CD4-positive, CD25-positive, alpha-beta regulatory T cell (primary cell): ENCODE measurements at regions not wholly inside any gene's neighbourhood (a gene's known extent, or its start where the extent isn't known, plus 50 kb on each side); places are given as distances from the start of the nearest gene placed in this dataset.
"Not testable (repeated sequence)": the region's sequence is repeated elsewhere in the genome, so short reads cannot be mapped to it uniquely, and the experiment has no call there.

Experiments
- ATAC-seq, 2 donors: fragments of 150-1000 bp; cut with Tn5 transposase; one replicate each; pipeline ENCODE4 v1.10.0; 2021; ENCODE audit warnings: low read depth in 2 of 2, moderate number of reproducible peaks in 2 of 2, moderate library complexity in 1 of 2
- DNase-seq, 3 donors: peaks; one replicate each; pipeline versions ENCODE4 v3.0.0 to v3.0.0-alpha.2; 2012 to 2022; ENCODE audit warnings: mixed read lengths in 1 of 3
- H3K27ac ChIP-seq: one replicate; pipeline ENCODE4 v1.7.0; 2013; ENCODE audit warnings: mild to moderate bottlenecking, low read length; ENCODE audit not compliant: insufficient read depth, poor library complexity, severe bottlenecking
- H3K27me3 ChIP-seq: one replicate; pipeline ENCODE4 v1.7.0; 2013; ENCODE audit warnings: low read length; ENCODE audit not compliant: control insufficient read depth, insufficient read depth
- H3K36me3 ChIP-seq: one replicate; pipeline ENCODE4 v1.7.0; 2013; ENCODE audit warnings: mild to moderate bottlenecking, low read length, moderate library complexity; ENCODE audit not compliant: control insufficient read depth, insufficient read depth
- H3K4me1 ChIP-seq: 2 replicates; pipeline ENCODE4 v1.7.0; 2013; ENCODE audit warnings: mild to moderate bottlenecking, low read length; ENCODE audit not compliant: insufficient read depth, control insufficient read depth, poor library complexity, severe bottlenecking
- H3K4me3 ChIP-seq: one replicate; pipeline ENCODE4 v1.7.0; 2013; ENCODE audit warnings: low read depth, mild to moderate bottlenecking, low read length, moderate library complexity
- H3K9me3 ChIP-seq, 2 experiments: 1 replicate in 1 of 2; 2 replicates in 1 of 2; pipeline ENCODE4 v1.7.0; 2013; ENCODE audit warnings: low read length in 2 of 2, mild to moderate bottlenecking in 1 of 2, moderate library complexity in 1 of 2; ENCODE audit not compliant: control insufficient read depth in 2 of 2
- H3K27ac Mint-ChIP-seq, 3 donors: one replicate each; pipeline ENCODE4 v1.8.0; 2020 to 2022; ENCODE audit warnings: mild to moderate bottlenecking in 3 of 3, mixed read lengths in 3 of 3, moderate library complexity in 2 of 3
- H3K27me3 Mint-ChIP-seq: one replicate; pipeline ENCODE4 v1.8.0; 2022; ENCODE audit warnings: mild to moderate bottlenecking, mixed read lengths
- H3K36me3 Mint-ChIP-seq: one replicate; pipeline ENCODE4 v1.8.0; 2020; ENCODE audit warnings: mixed read lengths
- H3K4me1 Mint-ChIP-seq, 4 donors: one replicate each; pipeline ENCODE4 v1.8.0; 2020 to 2022; ENCODE audit warnings: mixed read lengths in 4 of 4, mild to moderate bottlenecking in 1 of 4
- H3K4me3 Mint-ChIP-seq, 4 donors: one replicate each; pipeline ENCODE4 v1.8.0; 2020 to 2022; ENCODE audit warnings: mild to moderate bottlenecking in 4 of 4, mixed read lengths in 4 of 4, moderate library complexity in 3 of 4
- H3K9me3 Mint-ChIP-seq, 7 donors: one replicate each; pipeline ENCODE4 v1.8.0; 2020 to 2022; ENCODE audit warnings: mixed read lengths in 7 of 7, mild to moderate bottlenecking in 3 of 7, moderate library complexity in 2 of 7

- no peaks in the 10 kb centered on the region for H3K27me3 Mint-ChIP-seq
- H3K9me3 Mint-ChIP-seq = peaks cover 0 to 12% (median 2%) of the 10 kb centered on the region in 7 donors
- no peaks in the 10 kb centered on the region for H3K36me3 Mint-ChIP-seq
- Histone ChIP-seq H3K36me3 (no peaks in the 10 kb centered on the region), H3K27ac (no peak overlapping the region), H3K27me3 (no peaks in the 10 kb centered on the region), H3K9me3 (peaks cover 0 to 13% of the 10 kb centered on the region in 2 experiments), H3K4me1 (no peaks in the 10 kb centered on the region), H3K4me3 (no peak overlapping the region)
- ATAC-seq = no peak
- H3K4me3 Mint-ChIP-seq = no peak overlapping the region
- H3K4me1 Mint-ChIP-seq = no peaks in the 10 kb centered on the region
- H3K27ac Mint-ChIP-seq = no peak overlapping the region
- DNase-seq = no peak
Observed at GRCh38 chr9:24144796-24145195, 318.8 kb upstream of the ELAVL2 start.

DNA sequence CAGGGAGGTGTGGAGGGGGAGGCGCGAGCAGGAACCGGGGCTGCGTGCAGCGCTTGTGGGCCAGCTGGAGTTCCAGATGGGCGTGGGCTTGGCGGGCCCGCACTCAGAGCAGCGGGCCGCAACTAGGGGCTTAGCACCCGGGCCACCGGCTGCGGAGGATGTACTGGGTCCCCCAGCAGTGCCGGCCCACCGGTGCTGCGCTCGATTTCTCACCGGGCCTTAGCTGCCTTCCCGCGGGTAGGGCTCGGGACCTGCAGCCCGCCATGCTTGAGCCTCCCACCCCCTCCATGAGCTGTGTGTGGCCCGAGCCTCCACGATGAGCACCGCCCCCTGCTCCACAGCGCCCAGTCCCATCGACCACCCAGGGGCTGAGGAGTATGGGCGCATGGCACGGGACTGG, 309.0 kb upstream of the ELAVL2 start:
- not testable (repeated sequence) for H3K9me3 Mint-ChIP-seq, H3K27ac ChIP-seq, H3K27me3 Mint-ChIP-seq, ATAC-seq, H3K36me3 ChIP-seq, H3K9me3 ChIP-seq, H3K4me1 Mint-ChIP-seq, H3K4me3 ChIP-seq, H3K27ac Mint-ChIP-seq, DNase-seq, H3K36me3 Mint-ChIP-seq, H3K4me3 Mint-ChIP-seq, H3K4me1 ChIP-seq, H3K27me3 ChIP-seq

GRCh38 chr9:24132244-24132643, 306.2 kb upstream of the ELAVL2 start:
- Histone ChIP-seq H3K4me3 (no peak overlapping the region), H3K27ac (no peak overlapping the region), H3K9me3 (peaks cover 3 to 5% of the 10 kb centered on the region in 2 experiments), H3K27me3 (no peaks in the 10 kb centered on the region), H3K4me1 (no peaks in the 10 kb centered on the region), H3K36me3 (no peaks in the 10 kb centered on the region)
- peaks cover 1 to 15% (median 8%) of the 10 kb centered on the region in 7 donors for H3K9me3 Mint-ChIP-seq
- no peaks in the 10 kb centered on the region for H3K27me3 Mint-ChIP-seq
- no peaks in the 10 kb centered on the region for H3K4me1 Mint-ChIP-seq
- DNase-seq (no peak), ATAC-seq (no peak)
- no peak overlapping the region for H3K4me3 Mint-ChIP-seq
- no peak overlapping the region for H3K27ac Mint-ChIP-seq
- no peaks in the 10 kb centered on the region for H3K36me3 Mint-ChIP-seq

GRCh38 chr9:24127519-24127918, 301.5 kb upstream of the ELAVL2 start:
- DNase-seq (no peak), ATAC-seq (no peak)
- Mint-ChIP-seq H3K36me3 (no peaks in the 10 kb centered on the region), H3K9me3 (peaks cover 0 to 20% (median 7%) of the 10 kb centered on the region in 7 donors), H3K27me3 (no peaks in the 10 kb centered on the region), H3K4me3 (no peak overlapping the region), H3K4me1 (no peaks in the 10 kb centered on the region), H3K27ac (no peak overlapping the region)
- no peaks in the 10 kb centered on the region for H3K36me3 ChIP-seq
- H3K27me3 ChIP-seq = no peaks in the 10 kb centered on the region
- H3K4me3 ChIP-seq = no peak overlapping the region
- peaks cover 0 to 3% of the 10 kb centered on the region in 2 experiments for H3K9me3 ChIP-seq
- no peak overlapping the region for H3K27ac ChIP-seq
- no peaks in the 10 kb centered on the region for H3K4me1 ChIP-seq

DNA sequence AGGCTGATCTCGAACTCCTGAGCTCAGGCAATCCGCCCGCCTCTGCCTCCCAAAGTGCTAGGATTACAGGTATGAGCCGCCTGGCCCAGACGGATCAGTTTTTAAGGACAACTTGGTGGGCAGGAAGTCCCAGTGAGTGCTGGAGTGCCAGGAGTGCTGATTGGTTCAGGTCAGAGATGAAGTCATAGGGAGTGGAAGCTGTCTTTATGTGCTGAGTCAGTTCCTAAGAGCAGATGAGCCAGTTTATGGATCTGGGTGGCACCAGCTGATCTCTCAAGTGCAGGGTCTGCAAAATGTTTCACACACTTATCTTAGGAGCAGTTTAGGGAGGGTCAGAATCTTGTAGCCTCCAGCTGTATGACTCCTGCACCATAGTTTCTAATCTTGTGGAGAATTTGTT, 292.1 kb upstream of the ELAVL2 start:
- no peaks in the 10 kb centered on the region for H3K27me3 Mint-ChIP-seq
- H3K36me3 ChIP-seq = no peaks in the 10 kb centered on the region
- H3K36me3 Mint-ChIP-seq = no peaks in the 10 kb centered on the region
- DNase-seq (no peak), ATAC-seq (no peak)
- H3K4me3 ChIP-seq = no peak overlapping the region
- H3K27ac ChIP-seq = no peak overlapping the region
- no peak overlapping the region for H3K27ac Mint-ChIP-seq
- peaks cover 4 to 17% (median 8%) of the 10 kb centered on the region in 7 donors for H3K9me3 Mint-ChIP-seq
- no peaks in the 10 kb centered on the region for H3K4me1 Mint-ChIP-seq
- peaks cover 0 to 3% of the 10 kb centered on the region in 2 experiments for H3K9me3 ChIP-seq
- H3K4me3 Mint-ChIP-seq = no peak overlapping the region
- no peaks in the 10 kb centered on the region for H3K27me3 ChIP-seq
- H3K4me1 ChIP-seq = no peaks in the 10 kb centered on the region

DNA sequence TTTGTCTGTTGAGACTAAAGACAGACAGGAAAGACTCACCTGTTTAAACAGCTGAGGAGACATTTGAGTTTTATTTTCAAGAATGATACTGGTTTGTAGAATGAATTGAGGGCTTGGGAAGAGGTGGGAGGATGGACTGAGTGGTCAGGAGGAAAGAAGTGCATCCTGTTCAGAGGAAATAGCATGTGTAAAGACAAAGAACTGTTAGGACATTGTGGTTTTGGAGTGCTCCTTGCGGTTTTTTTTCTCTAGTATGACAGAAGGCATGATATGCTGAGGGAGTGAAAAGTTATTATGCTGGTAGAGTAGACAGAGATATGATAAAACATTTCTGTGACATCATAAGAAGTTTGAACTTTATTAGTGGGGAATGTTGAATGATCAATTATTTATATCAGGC, 270.7 kb upstream of the ELAVL2 start:
- H3K4me3 Mint-ChIP-seq = no peak overlapping the region
- H3K4me3 ChIP-seq = no peak overlapping the region
- H3K4me1 ChIP-seq = no peaks in the 10 kb centered on the region
- H3K4me1 Mint-ChIP-seq = no peaks in the 10 kb centered on the region
- H3K27ac ChIP-seq = no peak overlapping the region
- DNase-seq (no peak), ATAC-seq (no peak)
- peaks cover under 1 to 13% (median 9%) of the 10 kb centered on the region in 7 donors for H3K9me3 Mint-ChIP-seq
- H3K27me3 ChIP-seq = no peaks in the 10 kb centered on the region
- H3K9me3 ChIP-seq = peaks cover 3% of the 10 kb centered on the region in 2 experiments
- no peaks in the 10 kb centered on the region for H3K36me3 Mint-ChIP-seq
- no peak overlapping the region for H3K27ac Mint-ChIP-seq
- no peaks in the 10 kb centered on the region for H3K36me3 ChIP-seq
- H3K27me3 Mint-ChIP-seq = no peaks in the 10 kb centered on the region

DNA sequence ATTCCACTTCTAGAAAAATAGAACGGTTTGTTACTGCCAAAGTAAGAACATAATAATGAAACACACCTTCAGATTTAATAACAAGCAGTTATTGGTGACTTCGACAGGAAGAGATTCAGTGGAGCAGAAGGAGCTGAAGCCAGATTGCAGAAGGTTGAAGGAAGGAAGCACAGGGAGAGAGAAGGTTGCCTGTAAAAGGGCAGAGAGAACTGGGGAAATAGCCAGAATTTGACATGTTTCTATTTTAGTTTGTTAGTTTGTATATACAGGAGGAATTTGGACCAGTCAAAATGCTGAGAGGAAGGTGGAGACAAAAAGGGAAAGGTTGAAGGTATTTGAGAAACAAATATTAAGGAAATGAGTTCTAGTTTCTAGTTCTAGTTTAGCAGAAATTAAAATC, 269.2 kb upstream of the ELAVL2 start:
- no peak for DNase-seq
- H3K4me1 ChIP-seq = no peaks in the 10 kb centered on the region
- ATAC-seq = no peak
- H3K9me3 ChIP-seq = peaks cover 3 to 6% of the 10 kb centered on the region in 2 experiments
- no peaks in the 10 kb centered on the region for H3K27me3 ChIP-seq
- peak overlapping the region in 1 of 3 donors; percentile 22 for H3K27ac Mint-ChIP-seq
- H3K9me3 Mint-ChIP-seq = peaks cover 6 to 17% (median 8%) of the 10 kb centered on the region in 7 donors
- H3K27ac ChIP-seq = no peak overlapping the region
- H3K4me1 Mint-ChIP-seq = no peaks in the 10 kb centered on the region
- no peaks in the 10 kb centered on the region for H3K27me3 Mint-ChIP-seq
- H3K4me3 Mint-ChIP-seq = no peak overlapping the region
- no peaks in the 10 kb centered on the region for H3K36me3 Mint-ChIP-seq
- H3K4me3 ChIP-seq = no peak overlapping the region
- H3K36me3 ChIP-seq = no peaks in the 10 kb centered on the region

DNA sequence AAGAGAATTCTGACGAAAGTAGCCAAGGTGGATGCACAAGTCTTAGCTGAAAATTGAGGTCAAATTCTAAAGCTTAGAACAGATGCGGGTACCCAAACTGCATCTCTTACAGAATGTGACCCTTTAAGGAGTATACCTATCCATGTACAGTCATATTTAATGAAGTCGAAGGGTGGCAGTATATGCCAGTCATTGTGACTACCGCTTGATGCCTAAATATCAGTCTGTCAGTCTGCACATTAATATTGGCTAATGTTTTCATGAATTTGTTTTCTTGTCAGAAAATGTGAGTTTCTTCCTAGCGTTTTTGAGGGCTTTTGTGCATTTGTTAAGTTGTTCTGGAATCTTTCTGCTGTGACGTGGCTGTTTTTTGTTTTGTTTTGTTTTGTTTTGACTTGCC, 264.5 kb upstream of the ELAVL2 start:
- Histone ChIP-seq H3K27ac (no peak overlapping the region), H3K4me3 (no peak overlapping the region), H3K9me3 (peaks cover 3 to 12% of the 10 kb centered on the region in 2 experiments), H3K36me3 (no peaks in the 10 kb centered on the region), H3K4me1 (no peaks in the 10 kb centered on the region), H3K27me3 (no peaks in the 10 kb centered on the region)
- no peak for DNase-seq
- Mint-ChIP-seq H3K27me3 (no peaks in the 10 kb centered on the region), H3K4me3 (no peak overlapping the region), H3K36me3 (no peaks in the 10 kb centered on the region), H3K9me3 (peaks cover 7 to 32% (median 9%) of the 10 kb centered on the region in 7 donors), H3K4me1 (no peaks in the 10 kb centered on the region), H3K27ac (no peak overlapping the region)
- ATAC-seq = no peak
